Neural cell (in vitro differentiated cells): ENCODE measurements at regions not wholly inside any gene's neighbourhood (a gene's known extent, or its start where the extent isn't known, plus 50 kb on each side); places are given as distances from the start of the nearest gene placed in this dataset.

Source experiments
- H2AFZ ChIP-seq: fragments of 200-600, 300-800 bp; sonication (generic), shearing (Covaris generic); 2 replicates; pipeline ENCODE4 v1.6.0; 2014; ENCODE audit warnings: low read depth, mild to moderate bottlenecking, antibody characterized with exemption, low read length, moderate library complexity
- H3F3A ChIP-seq: fragments of 200-600 bp; shearing (Covaris generic); 2 replicates; pipeline ENCODE4 v1.6.1; 2016; ENCODE audit warnings: mild to moderate bottlenecking, moderate library complexity, mixed read lengths, antibody characterized with exemption, low read length; ENCODE audit not compliant: insufficient read depth, poor library complexity, severe bottlenecking
- H3K27ac ChIP-seq: fragments of 200-600, 300-800 bp; sonication (generic), shearing (Covaris generic); 2 replicates; pipeline ENCODE4 v1.5.1; 2014; ENCODE audit warnings: mild to moderate bottlenecking, low read length, moderate library complexity
- H3K27me3 ChIP-seq: fragments of 300-800, 200-600 bp; sonication (generic), shearing (Covaris generic); 2 replicates; pipeline ENCODE4 v1.6.0; 2014; ENCODE audit warnings: mild to moderate bottlenecking, low read depth, low read length, moderate library complexity; ENCODE audit not compliant: insufficient read depth
- H3K36me3 ChIP-seq: fragments of 300-800, 200-600 bp; sonication (generic), shearing (Covaris generic); 2 replicates; pipeline ENCODE4 v1.5.1; 2014; ENCODE audit warnings: mild to moderate bottlenecking, antibody characterized with exemption, low read length, moderate library complexity; ENCODE audit not compliant: insufficient read depth
- H3K4me2 ChIP-seq: fragments of 300-800, 200-600 bp; sonication (generic), shearing (Covaris generic); 2 replicates; pipeline ENCODE4 v1.6.0; 2014; ENCODE audit warnings: mild to moderate bottlenecking, low read length
- H3K4me3 ChIP-seq: fragments of 300-800, 200-600 bp; sonication (generic), shearing (Covaris generic); 2 replicates; pipeline ENCODE4 v1.5.1; 2014; ENCODE audit warnings: mild to moderate bottlenecking, low read length, moderate library complexity
- H3K79me2 ChIP-seq: fragments of 200-600 bp; shearing (Covaris generic); replicated peaks from 2 replicates; pipeline ENCODE4 v1.6.0; 2014; ENCODE audit warnings: mild to moderate bottlenecking, low read length, moderate library complexity; ENCODE audit not compliant: insufficient read depth
- H3K9ac ChIP-seq: fragments of 300-800, 200-600 bp; sonication (generic), shearing (Covaris generic); 2 replicates; pipeline ENCODE4 v1.6.1; 2016; ENCODE audit warnings: mild to moderate bottlenecking, low read length, mixed read lengths
- H3K9me2 ChIP-seq: fragments of 200-600 bp; shearing (Covaris generic); 2 replicates; pipeline ENCODE4 v1.6.1; 2016; ENCODE audit warnings: mild to moderate bottlenecking, low read length, mixed read lengths; ENCODE audit not compliant: insufficient read depth
- H3K9me3 ChIP-seq: fragments of 200-600, 300-800 bp; sonication (generic), shearing (Covaris generic); 2 replicates; pipeline ENCODE4 v1.6.1; 2016; ENCODE audit warnings: mild to moderate bottlenecking, mixed run types, low read length, moderate library complexity, mixed read lengths
- H4K20me1 ChIP-seq: fragments of 200-600 bp; shearing (Covaris generic); 2 replicates; pipeline ENCODE4 v1.6.1; 2016; ENCODE audit warnings: mild to moderate bottlenecking, mixed run types; ENCODE audit not compliant: insufficient read depth
- CTCF ChIP-seq: fragments of 450-650 bp; IDR thresholded peaks from 2 replicates; pipeline ENCODE4 v1.5.1; 2014; ENCODE audit warnings: antibody characterized with exemption, mild to moderate bottlenecking, moderate library complexity; ENCODE audit not compliant: poor library complexity, severe bottlenecking
- EP300 ChIP-seq: fragments of 450-650 bp; conservative IDR thresholded peaks from 2 replicates; pipeline ENCODE4 v1.6.1; 2014; ENCODE audit warnings: antibody characterized with exemption, mild to moderate bottlenecking, moderate library complexity; ENCODE audit not compliant: poor library complexity, severe bottlenecking
- EZH2 ChIP-seq: fragments of 200-600, 300-800 bp; shearing (Covaris generic), sonication (generic); IDR thresholded peaks from 2 replicates; pipeline ENCODE4 v1.6.1; 2014; ENCODE audit warnings: antibody characterized with exemption, low read length, borderline replicate concordance, mild to moderate bottlenecking; ENCODE audit not compliant: insufficient read depth, poor library complexity, severe bottlenecking
- MXI1 ChIP-seq: fragments of 450-650 bp; conservative IDR thresholded peaks from 2 replicates; pipeline ENCODE4 v1.6.1; 2014; ENCODE audit warnings: antibody characterized with exemption, mild to moderate bottlenecking; ENCODE audit not compliant: poor library complexity, severe bottlenecking
- POLR2AphosphoS5 ChIP-seq: IDR thresholded peaks from 2 replicates; pipeline ENCODE4 v1.6.1; 2012
- RAD21 ChIP-seq: fragments of 450-650 bp; conservative IDR thresholded peaks from 2 replicates; pipeline ENCODE4 v1.6.1; 2014; ENCODE audit warnings: antibody characterized with exemption, mild to moderate bottlenecking, moderate library complexity
- REST ChIP-seq: IDR thresholded peaks from 2 replicates; pipeline ENCODE4 v1.6.1; 2012; ENCODE audit warnings: borderline replicate concordance
- SMC3 ChIP-seq: fragments of 450-650 bp; conservative IDR thresholded peaks from 2 replicates; pipeline ENCODE4 v1.6.1; 2014; ENCODE audit warnings: antibody characterized with exemption, mild to moderate bottlenecking, moderate library complexity; ENCODE audit not compliant: poor library complexity
- TAF1 ChIP-seq: IDR thresholded peaks from 2 replicates; pipeline ENCODE4 v1.6.1; 2012; ENCODE audit warnings: low read depth

GRCh38 chr1:87880764-87881163 is 552.1 kb downstream of the LMO4 start:
- H3K79me2 ChIP-seq: no peaks in the 10 kb centered on the region
- no peak overlapping the region for H3K4me3 ChIP-seq
- H3K9ac ChIP-seq: no peak overlapping the region
- TF ChIP-seq SMC3 (no peak), EP300 (no peak), POLR2AphosphoS5 (no peak), RAD21 (no peak), TAF1 (no peak), MXI1 (no peak), REST (no peak), EZH2 (no peak), CTCF (no peak)
- no peaks in the 10 kb centered on the region for H4K20me1 ChIP-seq
- no peaks in the 10 kb centered on the region for H3K36me3 ChIP-seq
- H3K4me2 ChIP-seq: no peak overlapping the region
- H3K27me3 ChIP-seq: no peaks in the 10 kb centered on the region
- H2AFZ ChIP-seq: no peak overlapping the region
- no peaks in the 10 kb centered on the region for H3K9me3 ChIP-seq
- no peak overlapping the region for H3K27ac ChIP-seq
- no peaks in the 10 kb centered on the region for H3F3A ChIP-seq
- H3K9me2 ChIP-seq: no peaks in the 10 kb centered on the region

- Histone ChIP-seq H2AFZ (no peak overlapping the region), H3K9me3 (no peaks in the 10 kb centered on the region), H3K36me3 (no peaks in the 10 kb centered on the region), H3K4me3 (no peak overlapping the region), H3K27ac (no peak overlapping the region), H3K9ac (no peak overlapping the region), H3K4me2 (no peak overlapping the region), H3K27me3 (no peaks in the 10 kb centered on the region), H3K79me2 (no peaks in the 10 kb centered on the region), H3F3A (no peaks in the 10 kb centered on the region), H3K9me2 (no peaks in the 10 kb centered on the region), H4K20me1 (no peaks in the 10 kb centered on the region)
- TF ChIP-seq POLR2AphosphoS5 (no peak), CTCF (no peak), RAD21 (no peak), SMC3 (no peak), REST (no peak), EP300 (no peak), MXI1 (no peak), EZH2 (no peak), TAF1 (no peak)
These were observed 555.2 kb downstream of the LMO4 start for GRCh38 chr1:87883906-87884305.
